HG03469 (cell line): ENCODE measurements at regions not wholly inside any gene's neighbourhood (a gene's known extent, or its start where the extent isn't known, plus 50 kb on each side); places are given as distances from the start of the nearest gene placed in this dataset.
"Not testable (repeated sequence)": the region's sequence is repeated elsewhere in the genome, so short reads cannot be mapped to it uniquely, and the experiment has no call there.

Experiments used
- ATAC-seq: cut with Tn5 transposase; IDR thresholded peaks from one replicate; pipeline ENCODE4 v1.9.1; 2021; ENCODE audit warnings: mild to moderate bottlenecking, moderate library complexity, moderate number of reproducible peaks; ENCODE audit not compliant: unreplicated experiment

DNA sequence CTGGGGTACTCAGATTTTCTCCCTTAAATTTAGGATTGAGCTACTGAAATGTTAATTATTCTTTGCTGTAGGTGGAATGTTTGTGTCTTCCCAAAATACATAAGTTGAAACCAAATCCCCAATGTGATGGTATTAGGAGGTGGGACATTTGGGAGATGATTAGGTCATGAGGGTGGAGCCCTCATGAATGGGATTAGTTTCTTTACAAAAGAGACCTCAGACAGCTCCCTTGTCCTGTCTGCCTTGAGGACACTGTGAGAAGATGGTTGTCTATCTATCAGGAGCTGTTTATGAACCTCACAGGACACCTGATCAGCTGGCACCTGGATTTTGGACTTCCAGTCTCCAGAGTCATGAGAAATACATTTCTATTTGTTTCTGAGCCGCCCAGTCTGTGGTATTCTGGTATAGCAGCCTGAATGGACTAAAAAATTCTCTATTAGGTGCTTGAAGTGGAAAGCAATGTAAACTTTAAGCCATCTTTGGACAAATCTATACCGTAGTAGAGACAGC is 99.2 kb upstream of the UXS1 start:
- ATAC-seq, result no peak

- no peak for ATAC-seq
Observed at GRCh38 chr2:106292627-106293026, 98.5 kb upstream of the UXS1 start.

GRCh38 chr2:106288873-106289272 is 94.8 kb upstream of the UXS1 start:
- no peak for ATAC-seq

GRCh38 chr2:106285237-106285829 is 91.2 kb upstream of the UXS1 start:
- ATAC-seq, result no peak

GRCh38 chr2:106284691-106285202 is 90.6 kb upstream of the UXS1 start:
- ATAC-seq, result no peak

- no peak for ATAC-seq
Observed at GRCh38 chr2:106284255-106284654, 90.2 kb upstream of the UXS1 start.

GRCh38 chr2:106283228-106284152 is 89.4 kb upstream of the UXS1 start:
- not testable (repeated sequence) for ATAC-seq

DNA sequence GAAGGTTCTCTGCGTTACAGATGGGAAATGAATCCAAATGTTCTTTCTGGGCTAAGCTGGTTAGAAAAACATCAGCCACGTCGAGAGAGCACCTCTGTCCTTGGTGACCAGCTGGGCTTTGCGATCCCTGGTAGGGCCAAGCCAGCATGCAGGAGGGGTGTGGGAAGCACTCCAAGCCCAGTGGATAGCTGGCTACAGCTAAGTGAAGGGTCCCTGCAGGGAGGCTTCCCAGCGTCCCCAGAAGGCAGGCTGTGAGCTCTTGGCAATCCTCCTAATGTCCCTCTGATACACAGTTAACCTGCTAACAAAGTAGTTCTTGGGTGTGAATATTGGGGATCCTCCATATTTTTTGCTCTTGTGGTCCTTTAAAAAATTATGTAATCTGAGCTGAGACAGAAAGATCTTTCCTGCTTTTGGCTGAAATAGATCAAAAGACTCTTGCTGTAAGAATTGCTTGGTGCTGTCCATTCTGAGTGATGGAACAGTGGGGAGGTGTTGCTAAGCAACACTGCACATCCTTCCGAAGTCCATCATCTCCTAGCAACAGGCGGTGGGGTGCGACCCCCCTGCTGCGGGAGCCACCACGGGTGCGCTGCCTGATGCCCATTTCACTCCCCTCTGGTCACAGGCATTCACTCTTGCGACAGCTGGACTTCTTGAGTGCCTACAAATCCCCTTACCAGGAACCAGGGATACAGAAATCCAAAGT is 88.5 kb upstream of the UXS1 start:
- no peak for ATAC-seq

- not testable (repeated sequence) for ATAC-seq
Observed at GRCh38 chr2:106281907-106282430, 87.9 kb upstream of the UXS1 start.

DNA sequence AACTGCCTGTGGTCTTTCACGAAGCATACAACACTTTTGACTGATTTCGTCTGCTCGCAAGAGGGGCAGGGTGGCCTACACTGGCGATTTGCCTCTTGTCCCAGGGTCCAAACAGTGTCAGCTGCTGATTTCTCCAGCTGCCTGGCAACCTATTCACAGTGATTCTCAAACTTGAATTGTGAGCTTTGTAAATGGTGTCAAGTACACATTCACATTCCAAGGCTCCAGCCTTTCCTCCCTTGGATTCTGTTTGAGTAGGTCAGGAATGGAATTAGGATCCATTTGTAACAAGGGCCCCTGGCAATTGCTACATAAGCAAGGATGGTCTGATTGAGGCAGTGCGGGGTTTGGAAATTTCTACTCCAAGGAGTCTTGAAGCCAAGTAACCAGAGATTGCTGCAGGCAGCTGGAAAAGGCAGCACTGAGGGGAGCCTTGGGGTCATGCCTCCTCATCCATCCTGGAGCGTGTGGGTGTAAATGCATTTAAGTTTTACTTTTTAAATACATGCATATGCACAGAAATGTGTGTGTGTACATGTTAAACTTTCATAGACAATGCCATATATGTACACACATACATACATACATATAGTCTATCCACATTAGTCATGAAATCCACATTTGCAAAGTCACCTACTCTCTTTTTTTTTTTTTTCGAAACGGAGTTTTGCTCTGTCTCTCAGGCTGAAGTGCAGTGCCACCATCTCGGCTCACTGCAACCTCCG is 86.8 kb upstream of the UXS1 start:
- no peak for ATAC-seq

DNA sequence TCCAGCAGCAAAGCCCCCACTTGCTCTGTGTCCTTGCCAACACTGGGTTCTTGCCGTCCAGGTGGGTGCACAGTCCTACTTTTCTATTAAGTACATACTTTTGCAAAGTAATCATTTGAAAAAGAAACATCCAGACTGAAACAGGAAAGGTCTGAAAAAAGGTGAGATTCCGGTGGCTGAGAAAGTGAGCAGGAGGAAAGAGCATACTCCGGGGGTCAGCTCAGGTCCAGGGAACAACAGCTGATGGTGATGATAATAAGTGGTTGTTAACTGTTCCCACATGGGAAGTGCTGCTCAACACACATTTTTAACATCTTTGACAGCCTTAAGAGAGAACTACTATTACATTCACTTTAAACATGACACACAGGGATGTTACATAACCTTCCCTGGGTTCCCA is 86.1 kb upstream of the UXS1 start:
- no peak for ATAC-seq

GRCh38 chr2:106278112-106278876 is 84.2 kb upstream of the UXS1 start:
- ATAC-seq, result no peak

DNA sequence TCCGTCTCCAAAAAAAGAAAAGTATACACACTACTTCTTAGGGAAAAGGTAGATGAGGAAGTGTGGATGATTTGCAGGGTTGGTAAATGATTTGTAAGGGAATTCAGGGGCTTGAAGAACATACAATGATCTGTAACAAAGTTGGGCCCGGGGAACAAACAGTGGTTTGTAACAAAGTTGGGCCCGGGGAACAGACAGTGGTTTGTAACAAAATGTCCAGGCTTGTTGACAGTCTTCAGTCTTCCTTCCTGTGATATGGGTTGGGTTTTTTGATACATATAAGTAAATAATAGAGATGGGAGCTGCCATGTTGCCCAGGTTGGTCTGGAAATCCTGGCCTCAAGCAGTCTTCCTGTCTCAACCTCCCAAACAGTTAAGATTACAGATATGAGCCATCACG is 83.3 kb upstream of the UXS1 start:
- ATAC-seq, result no peak

DNA sequence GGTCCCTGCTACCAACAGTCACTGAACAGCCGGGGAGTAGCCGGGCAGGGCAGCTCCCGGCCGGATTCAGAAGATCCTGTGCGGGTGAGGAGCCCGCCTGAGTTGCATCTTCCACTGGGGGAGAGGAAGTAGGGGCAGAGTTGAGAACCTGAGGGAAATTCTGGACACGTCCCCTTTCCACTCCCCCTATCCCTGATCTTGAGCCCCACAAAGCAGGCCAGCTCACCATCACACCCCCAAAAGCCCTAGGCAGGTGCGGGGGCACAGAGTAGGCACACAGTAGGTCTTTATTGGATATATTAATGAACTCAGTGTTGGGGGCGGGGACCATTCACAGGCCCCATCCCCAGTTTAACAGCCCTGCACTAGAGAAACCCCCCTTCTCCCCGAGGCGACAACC is 81.9 kb upstream of the UXS1 start:
- no peak for ATAC-seq

- no peak for ATAC-seq
Observed at GRCh38 chr2:106274668-106275067, 80.6 kb upstream of the UXS1 start.

DNA sequence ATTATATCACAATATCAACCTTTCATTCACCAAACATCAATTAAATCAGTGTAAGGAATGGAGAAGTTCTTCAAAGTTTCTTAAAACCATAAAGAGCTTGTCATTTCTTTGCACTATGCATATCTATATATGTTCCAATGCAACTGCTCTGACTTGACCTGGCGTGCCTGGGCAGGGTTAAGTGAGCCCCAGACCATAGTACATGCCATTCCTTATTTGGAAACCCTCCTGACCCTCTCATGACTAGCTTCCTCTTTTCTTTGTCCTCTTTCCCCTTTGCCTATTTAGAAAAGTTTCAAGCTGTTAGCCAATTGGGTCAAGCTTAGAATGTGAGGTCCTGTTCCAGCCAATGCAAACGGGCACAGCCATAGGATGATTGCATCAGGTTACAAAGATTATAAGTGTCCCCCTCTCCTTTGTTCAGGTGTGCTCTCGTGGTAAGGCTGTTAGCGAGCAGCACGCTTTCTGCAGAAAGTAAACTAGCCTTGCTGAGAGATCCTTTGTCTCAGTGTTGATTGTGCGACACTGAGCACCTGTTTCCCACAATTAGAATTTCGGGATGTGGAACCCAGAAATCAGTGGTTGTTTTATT is 78.2 kb upstream of the UXS1 start:
- ATAC-seq, result peak; percentile 45

GRCh38 chr2:106270471-106270891 is 76.4 kb upstream of the UXS1 start:
- ATAC-seq, result no peak

GRCh38 chr2:106269591-106270291 is 75.6 kb upstream of the UXS1 start:
- no peak for ATAC-seq

DNA sequence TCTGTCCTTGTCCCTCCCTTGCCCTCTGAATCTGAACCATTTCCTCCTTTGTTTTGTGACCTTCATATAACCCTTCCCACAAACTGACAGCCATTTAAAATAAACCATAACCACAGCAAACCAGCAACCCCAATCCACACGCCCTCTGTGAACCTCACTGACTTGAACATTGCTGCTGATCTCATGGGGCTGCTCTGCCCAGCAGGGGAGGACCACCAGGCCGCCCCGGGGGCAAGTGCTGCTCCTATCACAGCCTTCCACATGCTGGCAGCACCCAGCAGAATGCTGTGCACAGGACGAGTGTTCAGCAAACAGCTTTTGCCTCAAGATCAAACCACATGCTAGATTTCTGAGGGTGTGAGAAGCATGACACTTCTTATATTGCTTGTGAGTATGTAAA is 73.9 kb upstream of the UXS1 start:
- ATAC-seq, result no peak
